Stomach (tissue), 4 donors: ENCODE measurements at regions not wholly inside any gene's neighbourhood (a gene's known extent, or its start where the extent isn't known, plus 50 kb on each side); places are given as distances from the start of the nearest gene placed in this dataset.

ENCODE experiments used
- CTCF ChIP-seq, 7 experiments: fragments of 450-650 bp in 4 of 7; fragments of 200-600 bp in 3 of 7; sonication (generic) in 3 of 7; IDR thresholded peaks; one replicate each; pipeline ENCODE4 v1.5.1; 2016 to 2019; ENCODE audit warnings: antibody characterized with exemption in 7 of 7, control low read depth in 2 of 7, mild to moderate bottlenecking in 1 of 7
- POLR2A ChIP-seq, 4 donors: fragments of 450-650 bp; IDR thresholded peaks; one replicate each; pipeline ENCODE4 v1.6.1; 2016; ENCODE audit warnings: antibody characterized with exemption in 4 of 4, control low read depth in 2 of 4, mild to moderate bottlenecking in 1 of 4, moderate library complexity in 1 of 4

- no peak for TF ChIP-seq CTCF (IDR thresholded peaks at IDR 0.05)
- TF ChIP-seq POLR2A (IDR thresholded peaks at IDR 0.05): no peak
Measured at GRCh38 chr21:20814090-20814489, 184.1 kb upstream of the NCAM2 start.
